A673 (cell line): ENCODE measurements at regions not wholly inside any gene's neighbourhood (a gene's known extent, or its start where the extent isn't known, plus 50 kb on each side); places are given as distances from the start of the nearest gene placed in this dataset.

Experiments
- CTCF ChIP-seq: fragments of 300-800, 200-600 bp; sonication (generic); conservative IDR thresholded peaks from 2 replicates; pipeline ENCODE4 v1.5.1; 2017; ENCODE audit warnings: low read depth, mild to moderate bottlenecking, antibody characterized with exemption, low read length, moderate library complexity, mixed read lengths
- EZH2 ChIP-seq: fragments of 200-600 bp; sonication (generic); IDR thresholded peaks from 2 replicates; pipeline ENCODE4 v1.6.1; 2017; ENCODE audit warnings: borderline replicate concordance, low read depth, mild to moderate bottlenecking, mixed read lengths, antibody characterized with exemption, low read length; ENCODE audit not compliant: poor library complexity, severe bottlenecking

GRCh38 chr11:116110356-116110755 is 606.1 kb upstream of the CADM1 start:
- TF ChIP-seq EZH2 (no peak), CTCF (no peak)
